ENCODE measurements at regions not wholly inside any gene's neighbourhood (a gene's known extent, or its start where the extent isn't known, plus 50 kb on each side); places are given as distances from the start of the nearest gene placed in this dataset.

- Histone ChIP-seq H3K79me2 (no peaks in the 10 kb centered on the region), H3K9me2 (replicated peaks; ENCODE audit: insufficient read depth) (no peaks in the 10 kb centered on the region), H4K20me1 (ENCODE audit: insufficient read depth, poor library complexity, severe bottlenecking) (no peaks in the 10 kb centered on the region), H3K4me3 (no peak overlapping the region), H3K27me3 (no peaks in the 10 kb centered on the region), H3K9me3 (ENCODE audit: low read depth) (no peaks in the 10 kb centered on the region), H3K4me1 (ENCODE audit: insufficient read depth) (no peaks in the 10 kb centered on the region), H3K4me2 (no peak overlapping the region), H3K27ac (no peak overlapping the region), H3K36me3 (replicated peaks; ENCODE audit: insufficient read depth, low read depth) (no peaks in the 10 kb centered on the region), H2AFZ (no peak overlapping the region)
- 21% methylated on average over 1 of the region's 1 CpG for WGBS (ENCODE audit: low lambda C conversion rate, missing lambda C conversion rate)
- DNase-seq (ENCODE audit: low spot score): no peak
- TF ChIP-seq CTCF (IDR thresholded peaks at IDR 0.05; ENCODE audit: poor library complexity) (no peak), EZH2phosphoT487 (IDR thresholded peaks at IDR 0.05; ENCODE audit: low read depth, severe bottlenecking, unreplicated experiment) (no peak), EZH2 (IDR thresholded peaks at IDR 0.05; ENCODE audit: borderline replicate concordance) (no peak)
Observed at GRCh38 chr14:98826618-98827017, 445.4 kb downstream of the BCL11B start.

GRCh38 chr14:98834119-98834518, 437.9 kb downstream of the BCL11B start:
- TF ChIP-seq EZH2phosphoT487 (IDR thresholded peaks at IDR 0.05; ENCODE audit: low read depth, severe bottlenecking, unreplicated experiment): no peak
- no peak for TF ChIP-seq CTCF (IDR thresholded peaks at IDR 0.05; ENCODE audit: poor library complexity)
- TF ChIP-seq EZH2 (IDR thresholded peaks at IDR 0.05; ENCODE audit: borderline replicate concordance): no peak
- Histone ChIP-seq H3K36me3 (replicated peaks; ENCODE audit: insufficient read depth, low read depth) (no peaks in the 10 kb centered on the region), H3K4me2 (no peak overlapping the region), H3K4me1 (ENCODE audit: insufficient read depth) (no peaks in the 10 kb centered on the region), H4K20me1 (ENCODE audit: insufficient read depth, poor library complexity, severe bottlenecking) (no peaks in the 10 kb centered on the region), H3K27ac (no peak overlapping the region), H3K79me2 (no peaks in the 10 kb centered on the region), H3K9me3 (ENCODE audit: low read depth) (no peaks in the 10 kb centered on the region), H3K27me3 (no peaks in the 10 kb centered on the region), H2AFZ (no peak overlapping the region), H3K9me2 (replicated peaks; ENCODE audit: insufficient read depth) (no peaks in the 10 kb centered on the region), H3K4me3 (no peak overlapping the region)
- 84% methylated on average over 2 of the region's 2 CpGs for WGBS (ENCODE audit: low lambda C conversion rate, missing lambda C conversion rate)
- no peak for DNase-seq (ENCODE audit: low spot score)

DNA sequence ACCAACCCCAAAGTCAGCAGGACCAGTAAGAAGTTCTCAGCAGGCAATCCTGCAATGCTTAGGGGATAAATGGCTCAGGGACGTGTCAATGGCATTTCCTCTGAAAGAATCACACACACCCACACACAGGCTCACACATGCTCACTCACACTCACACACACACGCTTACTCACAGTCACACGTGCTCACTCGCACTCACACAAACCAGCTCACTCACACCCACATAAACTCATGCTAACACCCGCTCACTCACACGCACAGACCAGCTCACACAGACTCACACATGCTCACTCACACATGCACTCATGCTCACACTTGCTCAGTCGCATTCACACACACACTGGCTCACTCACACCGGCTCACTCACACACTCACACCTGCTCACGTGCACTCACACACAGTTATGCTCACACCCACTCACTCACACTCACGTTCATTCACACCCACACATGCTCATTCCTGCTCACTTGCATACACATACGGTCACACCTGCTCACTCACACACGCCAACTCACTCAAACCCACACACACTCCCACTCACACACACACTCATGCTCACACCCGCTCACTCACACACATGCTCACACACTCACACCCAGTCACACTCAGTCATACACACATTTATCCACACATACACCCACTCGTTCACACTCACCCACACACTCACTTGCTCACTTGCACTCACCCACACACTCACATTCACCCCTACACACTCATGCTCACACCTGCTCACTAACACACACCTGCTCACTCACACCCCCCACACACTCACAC, 436.8 kb downstream of the BCL11B start:
- Histone ChIP-seq H3K9me3 (ENCODE audit: low read depth) (no peaks in the 10 kb centered on the region), H3K79me2 (no peaks in the 10 kb centered on the region), H3K4me3 (no peak overlapping the region), H3K27me3 (no peaks in the 10 kb centered on the region), H4K20me1 (ENCODE audit: insufficient read depth, poor library complexity, severe bottlenecking) (no peaks in the 10 kb centered on the region), H3K4me2 (no peak overlapping the region), H3K27ac (no peak overlapping the region), H3K4me1 (ENCODE audit: insufficient read depth) (peaks cover 4% of the 10 kb centered on the region), H3K36me3 (replicated peaks; ENCODE audit: insufficient read depth, low read depth) (no peaks in the 10 kb centered on the region), H2AFZ (no peak overlapping the region), H3K9me2 (replicated peaks; ENCODE audit: insufficient read depth) (no peaks in the 10 kb centered on the region)
- TF ChIP-seq EZH2phosphoT487 (IDR thresholded peaks at IDR 0.05; ENCODE audit: low read depth, severe bottlenecking, unreplicated experiment) (no peak), EZH2 (IDR thresholded peaks at IDR 0.05; ENCODE audit: borderline replicate concordance) (no peak), CTCF (IDR thresholded peaks at IDR 0.05; ENCODE audit: poor library complexity) (no peak)
- no peak for DNase-seq (ENCODE audit: low spot score)
- WGBS (ENCODE audit: low lambda C conversion rate, missing lambda C conversion rate): 90% methylated on average over 14 of the region's 14 CpGs
